H1 (cell line): ENCODE measurements at regions not wholly inside any gene's neighbourhood (a gene's known extent, or its start where the extent isn't known, plus 50 kb on each side); places are given as distances from the start of the nearest gene placed in this dataset.
"Not testable (repeated sequence)": the region's sequence is repeated elsewhere in the genome, so short reads cannot be mapped to it uniquely, and the experiment has no call there.

ENCODE experiments used
- CTCF ChIA-PET: fragments of 300-600 bp; sonication (Branson Sonifier 250); formaldehyde crosslinking; loops from one replicate; lab custom pipeline; 2021; ENCODE audit not compliant: partially characterized antibody; lab: Charles Lee
- POLR2A ChIA-PET: fragments of 300-600 bp; sonication (Branson Sonifier 250); formaldehyde crosslinking; loops from one replicate; lab custom pipeline; 2021; ENCODE audit warnings: inconsistent platforms; ENCODE audit not compliant: partially characterized antibody; lab: Charles Lee
- DNase-seq, 2 experiments: peaks; one replicate each; pipeline versions ENCODE4 v3.0.0 to v3.0.0-alpha.2; 2010 to 2022; ENCODE audit warnings: low spot score in 2 of 2, low read depth in 1 of 2, mixed read lengths in 1 of 2
- FAIRE-seq: peaks from 2 replicates; lab custom pipeline; 2011; peaks lifted over from hg19 to GRCh38; lab: Jason Lieb, UNC
- H2AFZ ChIP-seq: 2 replicates; pipeline ENCODE4 v1.8.1; 2012; ENCODE audit warnings: low read length, inconsistent platforms
- H2AK5ac ChIP-seq: 2 replicates; pipeline ENCODE4 v1.6.1; 2013; ENCODE audit warnings: low read depth, low read length
- H2BK120ac ChIP-seq: replicated peaks from 2 replicates; pipeline ENCODE3; 2013; ENCODE audit warnings: low read depth, low read length, inconsistent platforms
- H2BK12ac ChIP-seq: 2 replicates; pipeline ENCODE4 v1.6.1; 2013; ENCODE audit warnings: low read depth, low read length
- H2BK15ac ChIP-seq: 2 replicates; pipeline ENCODE4 v1.6.1; 2013; ENCODE audit warnings: low read length
- H2BK20ac ChIP-seq: 2 replicates; pipeline ENCODE4 v1.6.1; 2013; ENCODE audit warnings: low read length
- H2BK5ac ChIP-seq: 2 replicates; pipeline ENCODE4 v1.6.1; 2013; ENCODE audit warnings: low read depth, low read length
- H3K14ac ChIP-seq: 2 replicates; pipeline ENCODE4 v1.6.1; 2013; ENCODE audit warnings: inconsistent platforms; ENCODE audit not compliant: insufficient read length
- H3K18ac ChIP-seq: 2 replicates; pipeline ENCODE4 v1.6.1; 2013; ENCODE audit warnings: low read length; ENCODE audit errors: extremely low read depth
- H3K23ac ChIP-seq: 2 replicates; pipeline ENCODE4 v1.6.1; 2013; ENCODE audit warnings: inconsistent platforms; ENCODE audit not compliant: insufficient read length
- H3K23me2 ChIP-seq: 2 replicates; pipeline ENCODE4 v1.6.1; 2013; ENCODE audit warnings: low read depth, low read length
- H3K27ac ChIP-seq: 2 replicates; pipeline ENCODE4 v1.6.1; 2011; ENCODE audit warnings: low read depth, low read length, inconsistent platforms
- H3K27me3 ChIP-seq, 4 experiments: replicated peaks in 1 of 4; 1 replicate in 1 of 4; 2 replicates in 3 of 4; pipeline versions ENCODE4 v1.6.1 to v1.8.1; 2011 to 2013; ENCODE audit warnings: low read length in 3 of 4, mild to moderate bottlenecking in 3 of 4, inconsistent platforms in 2 of 4, mixed read lengths in 2 of 4, moderate library complexity in 1 of 4; ENCODE audit not compliant: control insufficient read depth in 3 of 4, insufficient read depth in 3 of 4; ENCODE audit errors: extremely low read depth in 1 of 4
- H3K36me3 ChIP-seq, 4 experiments: 2 replicates each; pipeline versions ENCODE4 v1.6.1 to v1.8.1; 2011 to 2013; ENCODE audit warnings: mild to moderate bottlenecking in 4 of 4, low read length in 3 of 4, moderate library complexity in 2 of 4, control low read depth in 1 of 4, inconsistent platforms in 1 of 4; ENCODE audit not compliant: insufficient read depth in 4 of 4, control insufficient read depth in 2 of 4
- H3K4ac ChIP-seq: replicated peaks from 2 replicates; pipeline ENCODE3; 2013; ENCODE audit warnings: low read length, low read depth, mixed read lengths, inconsistent platforms; ENCODE audit not compliant: insufficient read length
- H3K4me1 ChIP-seq, 4 experiments: replicated peaks in 1 of 4; 1 replicate in 1 of 4; 2 replicates in 3 of 4; pipeline versions ENCODE4 v1.6.1 to v1.8.1; 2011 to 2013; ENCODE audit warnings: low read length in 3 of 4, inconsistent platforms in 2 of 4, mixed read lengths in 1 of 4; ENCODE audit not compliant: insufficient read depth in 4 of 4, control insufficient read depth in 3 of 4
- H3K4me2 ChIP-seq, 2 experiments: 2 replicates each; pipeline versions ENCODE4 v1.6.1 to v1.8.1; 2011 to 2013; ENCODE audit warnings: low read depth in 2 of 2, low read length in 2 of 2, control low read depth in 1 of 2, inconsistent platforms in 1 of 2, mild to moderate bottlenecking in 1 of 2; ENCODE audit not compliant: insufficient read depth in 1 of 2
- H3K4me3 ChIP-seq, 4 experiments: fragments of 200-600, 300-600 bp in 1 of 4; sonication (generic), shearing (Covaris generic), sonication (Bioruptor Twin) in 1 of 4; 2 replicates each; pipeline versions ENCODE4 v1.5.1 to v1.8.1; 2011 to 2016; ENCODE audit warnings: low read length in 4 of 4, low read depth in 3 of 4, control low read depth in 2 of 4, inconsistent platforms in 2 of 4, mild to moderate bottlenecking in 2 of 4, mixed read lengths in 1 of 4, moderate library complexity in 1 of 4; ENCODE audit not compliant: insufficient read depth in 2 of 4; ENCODE audit errors: extremely low read depth in 1 of 4
- H3K56ac ChIP-seq: replicated peaks from 2 replicates; pipeline ENCODE3; 2013; ENCODE audit warnings: low read depth, mild to moderate bottlenecking, mixed read lengths, low read length, inconsistent platforms; ENCODE audit not compliant: insufficient read length
- H3K79me1 ChIP-seq: 2 replicates; pipeline ENCODE4 v1.6.1; 2013; ENCODE audit warnings: low read depth, low read length, control low read depth
- H3K79me2 ChIP-seq, 2 experiments: 2 replicates each; pipeline versions ENCODE4 v1.6.1 to v1.8.1; 2012 to 2013; ENCODE audit warnings: low read length in 2 of 2, mild to moderate bottlenecking in 2 of 2, inconsistent platforms in 1 of 2; ENCODE audit not compliant: insufficient read depth in 2 of 2, control insufficient read depth in 1 of 2
- H3K9ac ChIP-seq, 4 experiments: replicated peaks in 1 of 4; 1 replicate in 1 of 4; 2 replicates in 3 of 4; pipeline versions ENCODE4 v1.6.1 to v1.8.1; 2011 to 2013; ENCODE audit warnings: low read depth in 3 of 4, low read length in 3 of 4, control low read depth in 2 of 4, mild to moderate bottlenecking in 2 of 4, moderate library complexity in 2 of 4, inconsistent platforms in 1 of 4; ENCODE audit errors: extremely low read depth in 1 of 4
- H3K9me3 ChIP-seq, 2 experiments: 2 replicates each; pipeline versions ENCODE4 v1.6.1 to v1.8.1; 2012 to 2013; ENCODE audit warnings: mild to moderate bottlenecking in 2 of 2, moderate library complexity in 2 of 2, control low read depth in 1 of 2, inconsistent platforms in 1 of 2, low read depth in 1 of 2, low read length in 1 of 2, mixed read lengths in 1 of 2; ENCODE audit not compliant: insufficient read depth in 2 of 2
- H4K20me1 ChIP-seq, 2 experiments: replicated peaks in 1 of 2; 2 replicates each; pipeline versions ENCODE3 to v1.8.1; 2011 to 2013; ENCODE audit warnings: inconsistent platforms in 2 of 2, low read length in 2 of 2, mild to moderate bottlenecking in 1 of 2; ENCODE audit not compliant: insufficient read depth in 2 of 2, control insufficient read depth in 1 of 2
- H4K5ac ChIP-seq: 2 replicates; pipeline ENCODE4 v1.6.1; 2013; ENCODE audit warnings: low read length, low read depth, mixed read lengths, inconsistent platforms; ENCODE audit not compliant: insufficient read length
- H4K8ac ChIP-seq: 2 replicates; pipeline ENCODE4 v1.8.0; 2013; ENCODE audit warnings: mild to moderate bottlenecking, moderate library complexity, low read length, inconsistent platforms; ENCODE audit not compliant: insufficient read depth; ENCODE audit errors: extremely low read depth
- H4K91ac ChIP-seq: replicated peaks from 2 replicates; pipeline ENCODE3; 2013; ENCODE audit warnings: low read length, mixed read lengths, inconsistent platforms; ENCODE audit not compliant: insufficient read length
- WGBS, 2 experiments: shearing (Covaris generic) in 1 of 2; methylation state at CpG; one replicate each; pipeline versions ENCODE4 v1.1.6 to v1.1.7; 2013 to 2015; ENCODE audit warnings: low lambda C conversion rate in 2 of 2, mixed read lengths in 2 of 2, inconsistent platforms in 1 of 2, low coverage in 1 of 2, missing lambda C conversion rate in 1 of 2; ENCODE audit not compliant: insufficient replicate concordance in 2 of 2, insufficient coverage in 1 of 2, insufficient read length in 1 of 2; ENCODE audit errors: extremely low coverage in 1 of 2, missing lambda C conversion rate in 1 of 2; 5-methylcytosine and 5-hydroxymethylcytosine counted together

DNA sequence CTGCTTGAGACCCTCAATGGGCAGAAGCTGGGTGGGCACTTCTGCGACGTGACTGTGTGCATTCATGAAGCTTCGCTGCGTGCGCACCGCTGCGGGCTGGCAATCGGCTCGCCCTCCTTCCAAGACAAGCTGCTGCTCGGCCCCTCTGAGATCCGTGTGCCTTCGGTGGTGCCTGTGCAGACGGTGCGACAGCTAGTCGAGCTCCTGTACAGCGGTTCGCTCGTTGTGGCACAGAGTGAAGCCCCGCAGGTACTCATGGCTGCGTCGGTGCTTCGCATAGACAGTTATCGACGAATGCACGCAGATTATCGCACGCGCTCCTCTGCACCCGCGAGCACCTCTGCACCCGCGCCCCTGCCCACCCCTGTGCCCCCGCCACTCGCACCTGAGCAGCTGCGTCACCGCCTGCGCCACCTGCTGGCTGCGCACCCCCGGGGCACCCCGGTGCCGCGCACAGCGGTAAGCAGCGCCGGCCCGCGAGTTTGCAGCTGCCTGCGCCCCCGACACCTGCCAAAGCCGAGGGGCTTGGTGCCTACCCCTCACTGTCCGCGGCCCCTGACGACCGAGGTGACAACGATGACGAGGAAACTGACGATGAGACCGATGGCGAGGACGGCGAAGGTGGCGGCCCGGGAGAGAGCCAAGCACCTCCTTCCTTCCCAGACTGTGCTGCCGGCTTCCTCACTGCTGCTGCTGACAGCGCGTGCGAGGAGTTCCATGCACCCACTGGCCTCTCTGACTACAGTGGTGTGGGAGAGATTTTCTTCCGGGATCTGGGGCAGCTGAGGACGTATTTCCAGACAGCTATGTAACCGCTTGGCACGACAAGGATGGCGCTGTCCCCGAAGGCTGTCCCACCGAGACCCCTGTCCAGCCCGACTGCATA, 89.2 kb downstream of the LIMS4 start:
- H3K27me3 ChIP-seq, H3K14ac ChIP-seq, H4K5ac ChIP-seq, CTCF ChIA-PET, H3K18ac ChIP-seq, H2BK15ac ChIP-seq, FAIRE-seq, H3K56ac ChIP-seq, H2BK20ac ChIP-seq, H4K91ac ChIP-seq, H2BK12ac ChIP-seq, H4K8ac ChIP-seq, H3K79me1 ChIP-seq, H3K23ac ChIP-seq, H3K36me3 ChIP-seq, H3K23me2 ChIP-seq, H3K9ac ChIP-seq, H4K20me1 ChIP-seq, H3K4me1 ChIP-seq, H3K4me3 ChIP-seq, H3K4me2 ChIP-seq, H3K9me3 ChIP-seq, H3K4ac ChIP-seq, DNase-seq, POLR2A ChIA-PET, H2BK120ac ChIP-seq, H2BK5ac ChIP-seq, H2AK5ac ChIP-seq, H3K27ac ChIP-seq, H3K79me2 ChIP-seq, H2AFZ ChIP-seq: not testable (repeated sequence)
- WGBS, 2 experiments, result no CpG with 5 or more reads among the region's 75 CpGs

DNA sequence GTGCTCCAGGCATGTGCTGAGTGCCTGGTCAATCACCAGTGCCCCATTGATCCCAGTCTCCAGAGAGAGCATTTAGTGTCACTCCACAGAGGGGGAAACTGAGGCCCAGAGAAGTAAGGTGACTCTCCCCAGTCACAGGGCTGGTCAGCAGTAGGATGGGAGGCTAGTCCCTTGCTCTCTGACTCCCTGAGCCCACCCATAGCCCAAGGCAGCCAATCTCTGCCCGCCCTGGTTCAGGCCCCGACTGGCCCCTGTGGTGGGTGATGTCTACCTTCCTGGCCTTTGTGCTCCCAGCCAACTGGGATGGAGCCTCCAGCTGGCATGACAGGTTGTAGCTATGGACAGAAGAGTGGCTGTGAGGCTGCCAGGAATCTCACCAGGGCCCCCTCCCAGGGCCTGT, 99.1 kb downstream of the LIMS4 start:
- H2BK12ac ChIP-seq, H2AFZ ChIP-seq, H4K20me1 ChIP-seq, H3K14ac ChIP-seq, CTCF ChIA-PET, H2AK5ac ChIP-seq, POLR2A ChIA-PET, H2BK120ac ChIP-seq, H3K56ac ChIP-seq, H3K9ac ChIP-seq, H3K36me3 ChIP-seq, H3K4me3 ChIP-seq, H3K4me1 ChIP-seq, H4K8ac ChIP-seq, H3K4me2 ChIP-seq, H3K9me3 ChIP-seq, H3K23me2 ChIP-seq, H2BK5ac ChIP-seq, DNase-seq, H3K79me2 ChIP-seq, H2BK20ac ChIP-seq, H4K91ac ChIP-seq, H3K27me3 ChIP-seq, H3K23ac ChIP-seq, H3K79me1 ChIP-seq, H3K18ac ChIP-seq, H2BK15ac ChIP-seq, FAIRE-seq, H4K5ac ChIP-seq, H3K4ac ChIP-seq, H3K27ac ChIP-seq: not testable (repeated sequence)
- WGBS, 2 experiments, result 100% methylated on average over 2 of the region's 2 CpGs; no CpG with 5 or more reads in 1 of the 2 experiments
